Hepatocyte (in vitro differentiated cells): ENCODE measurements at regions not wholly inside any gene's neighbourhood (a gene's known extent, or its start where the extent isn't known, plus 50 kb on each side); places are given as distances from the start of the nearest gene placed in this dataset.

Source experiments
- DNase-seq: peaks from one replicate; pipeline ENCODE4 v3.0.0-alpha.2; 2016; ENCODE audit warnings: low spot score
- H2AFZ ChIP-seq: fragments of 200-600 bp; sonication (generic); 2 replicates; pipeline ENCODE4 v1.6.0; 2016; ENCODE audit warnings: antibody characterized with exemption, mild to moderate bottlenecking
- H3K27ac ChIP-seq: fragments of 200-600 bp; sonication (generic); 2 replicates; pipeline ENCODE4 v1.5.1; 2016; ENCODE audit warnings: mild to moderate bottlenecking
- H3K27me3 ChIP-seq: fragments of 200-600 bp; sonication (generic); 2 replicates; pipeline ENCODE4 v1.6.1; 2016
- H3K36me3 ChIP-seq: fragments of 200-600 bp; sonication (generic); replicated peaks from 2 replicates; pipeline ENCODE4 v1.5.1; 2016; ENCODE audit warnings: low read depth; ENCODE audit not compliant: insufficient read depth
- H3K4me1 ChIP-seq: fragments of 200-600 bp; sonication (generic); 2 replicates; pipeline ENCODE4 v1.5.1; 2016; ENCODE audit warnings: mild to moderate bottlenecking, moderate library complexity; ENCODE audit not compliant: insufficient read depth
- H3K4me2 ChIP-seq: fragments of 200-600 bp; sonication (generic); 2 replicates; pipeline ENCODE4 v1.6.0; 2016
- H3K4me3 ChIP-seq: fragments of 200-600 bp; sonication (generic); 2 replicates; pipeline ENCODE4 v1.5.1; 2016; ENCODE audit warnings: mild to moderate bottlenecking
- H3K79me2 ChIP-seq: fragments of 200-600 bp; sonication (generic); 2 replicates; pipeline ENCODE4 v1.6.0; 2017; ENCODE audit warnings: mild to moderate bottlenecking
- H3K9me2 ChIP-seq: fragments of 200-600 bp; sonication (generic); replicated peaks from 2 replicates; pipeline ENCODE4 v1.6.0; 2017; ENCODE audit warnings: mild to moderate bottlenecking; ENCODE audit not compliant: insufficient read depth
- H3K9me3 ChIP-seq: fragments of 200-600 bp; sonication (generic); 2 replicates; pipeline ENCODE4 v1.5.1; 2016; ENCODE audit warnings: low read depth, mild to moderate bottlenecking
- H4K20me1 ChIP-seq: fragments of 200-600 bp; sonication (generic); 2 replicates; pipeline ENCODE4 v1.6.0; 2016; ENCODE audit warnings: mild to moderate bottlenecking; ENCODE audit not compliant: insufficient read depth, poor library complexity, severe bottlenecking
- CTCF ChIP-seq: fragments of 200-600 bp; sonication (generic); IDR thresholded peaks from 2 replicates; pipeline ENCODE4 v1.5.1; 2016; ENCODE audit warnings: antibody characterized with exemption, mild to moderate bottlenecking; ENCODE audit not compliant: poor library complexity
- EZH2 ChIP-seq: fragments of 200-600 bp; sonication (generic); IDR thresholded peaks from 2 replicates; pipeline ENCODE4 v1.6.1; 2016; ENCODE audit warnings: antibody characterized with exemption, mild to moderate bottlenecking, borderline replicate concordance
- EZH2phosphoT487 ChIP-seq: fragments of 200-600 bp; sonication (generic); IDR thresholded peaks from one replicate; pipeline ENCODE4 v1.6.1; 2018; ENCODE audit warnings: antibody characterized with exemption, mild to moderate bottlenecking, low read depth, moderate library complexity; ENCODE audit not compliant: unreplicated experiment, severe bottlenecking
- WGBS: methylation state at CpG from one replicate; pipeline ENCODE4 v1.1.6; 2016; ENCODE audit warnings: low lambda C conversion rate; ENCODE audit errors: missing lambda C conversion rate; 5-methylcytosine and 5-hydroxymethylcytosine counted together

DNA sequence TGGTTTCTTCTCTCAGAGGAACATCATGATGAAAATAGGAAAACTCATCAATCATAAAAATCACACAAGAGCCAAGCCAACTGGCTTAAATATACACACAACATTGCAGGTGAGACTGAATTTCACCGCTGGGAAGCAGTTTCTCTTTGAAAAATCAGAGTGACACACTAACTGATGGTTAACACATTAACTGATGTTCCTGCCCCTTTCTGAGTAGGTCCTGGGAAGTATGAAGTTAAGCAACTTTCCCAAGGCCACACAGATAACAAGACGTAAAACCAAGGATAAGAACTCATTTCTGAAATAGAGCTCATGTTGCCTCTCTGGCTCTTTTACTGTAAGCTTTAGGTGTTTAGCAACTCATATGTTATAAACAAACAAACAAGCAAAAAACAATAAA, 813.7 kb upstream of the HS3ST1 start:
- Histone ChIP-seq H3K27ac (peak overlapping the region; percentile 32), H3K36me3 (no peaks in the 10 kb centered on the region), H3K9me3 (no peaks in the 10 kb centered on the region), H3K4me3 (no peak overlapping the region), H3K4me1 (no peaks in the 10 kb centered on the region), H3K79me2 (no peaks in the 10 kb centered on the region), H4K20me1 (no peaks in the 10 kb centered on the region), H3K27me3 (no peaks in the 10 kb centered on the region), H2AFZ (no peak overlapping the region), H3K4me2 (peak overlapping the region; percentile 33), H3K9me2 (no peaks in the 10 kb centered on the region)
- TF ChIP-seq EZH2 (no peak), EZH2phosphoT487 (no peak), CTCF (no peak)
- 49% methylated on average over 2 of the region's 2 CpGs for WGBS
- DNase-seq, result peak; percentile 40

GRCh38 chr4:12239897-12240636, 811.4 kb upstream of the HS3ST1 start:
- no peaks in the 10 kb centered on the region for H4K20me1 ChIP-seq
- no peaks in the 10 kb centered on the region for H3K36me3 ChIP-seq
- WGBS, result 57% methylated on average over 3 of the region's 3 CpGs
- no peaks in the 10 kb centered on the region for H3K9me2 ChIP-seq
- no peak overlapping the region for H3K4me2 ChIP-seq
- no peaks in the 10 kb centered on the region for H3K9me3 ChIP-seq
- TF ChIP-seq EZH2 (no peak), CTCF (no peak), EZH2phosphoT487 (no peak)
- no peak overlapping the region for H2AFZ ChIP-seq
- no peaks in the 10 kb centered on the region for H3K4me1 ChIP-seq
- H3K4me3 ChIP-seq, result no peak overlapping the region
- no peaks in the 10 kb centered on the region for H3K27me3 ChIP-seq
- no peaks in the 10 kb centered on the region for H3K79me2 ChIP-seq
- no peak for DNase-seq
- no peak overlapping the region for H3K27ac ChIP-seq

DNA sequence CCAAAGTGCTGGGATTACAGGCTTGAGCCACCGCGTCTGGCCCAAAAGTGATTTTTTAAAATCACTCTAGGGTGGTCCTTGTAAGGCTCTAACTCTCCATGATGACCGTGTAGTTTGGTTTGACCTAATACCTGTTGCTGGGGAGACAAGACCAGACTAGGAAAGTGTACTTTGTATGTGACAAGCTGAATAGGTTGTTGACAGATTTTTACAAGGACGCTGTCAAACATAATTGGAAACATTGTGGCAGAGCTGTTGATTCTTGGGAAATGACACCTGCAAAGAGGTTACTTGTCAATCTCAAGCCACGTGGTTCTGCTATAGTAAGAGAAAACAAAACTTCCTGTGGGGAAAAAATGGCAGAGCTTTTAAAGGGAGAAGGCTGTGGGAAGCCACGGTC, 802.4 kb upstream of the HS3ST1 start:
- Histone ChIP-seq H3K27me3 (no peaks in the 10 kb centered on the region), H2AFZ (no peak overlapping the region), H3K4me2 (no peak overlapping the region), H3K9me3 (no peaks in the 10 kb centered on the region), H4K20me1 (no peaks in the 10 kb centered on the region), H3K9me2 (no peaks in the 10 kb centered on the region), H3K36me3 (no peaks in the 10 kb centered on the region), H3K79me2 (no peaks in the 10 kb centered on the region), H3K27ac (no peak overlapping the region), H3K4me3 (no peak overlapping the region), H3K4me1 (no peaks in the 10 kb centered on the region)
- TF ChIP-seq EZH2phosphoT487 (no peak), EZH2 (no peak), CTCF (no peak)
- 71% methylated on average over 6 of the region's 6 CpGs for WGBS
- no peak for DNase-seq

- Histone ChIP-seq H4K20me1 (no peaks in the 10 kb centered on the region), H3K4me3 (no peak overlapping the region), H3K79me2 (no peaks in the 10 kb centered on the region), H3K27me3 (no peaks in the 10 kb centered on the region), H3K9me2 (no peaks in the 10 kb centered on the region), H3K36me3 (no peaks in the 10 kb centered on the region), H3K27ac (no peak overlapping the region), H2AFZ (no peak overlapping the region), H3K4me1 (no peaks in the 10 kb centered on the region), H3K4me2 (no peak overlapping the region), H3K9me3 (no peaks in the 10 kb centered on the region)
- WGBS, result 83% methylated on average over 2 of the region's 2 CpGs
- TF ChIP-seq EZH2, result no peak
- no peak for TF ChIP-seq EZH2phosphoT487
- no peak for TF ChIP-seq CTCF
- DNase-seq, result no peak
Observed at GRCh38 chr4:12221031-12221430, 792.3 kb upstream of the HS3ST1 start.
